SK-N-SH treated with all-trans-retinoic acid at 6 μM for 48 hours (cell line): ENCODE measurements at regions not wholly inside any gene's neighbourhood (a gene's known extent, or its start where the extent isn't known, plus 50 kb on each side); places are given as distances from the start of the nearest gene placed in this dataset.

ENCODE experiments used
- ATAC-seq: fragments of 200-7000 bp; cut with Tn5 transposase; 3 replicates; pipeline ENCODE4 v1.9.1; 2020; ENCODE audit warnings: mild to moderate bottlenecking, moderate library complexity
- ARNTL ChIP-seq: fragments of 450-650 bp; formaldehyde crosslinking; IDR thresholded peaks from 2 replicates; pipeline ENCODE4 v1.5.0; 2020; ENCODE audit warnings: low read depth, mild to moderate bottlenecking, moderate library complexity, borderline replicate concordance
- BACH2 ChIP-seq: fragments of 250-450 bp; sonication (Bioruptor Pico); IDR thresholded peaks from 2 replicates; pipeline ENCODE4 v1.9.0; 2021; ENCODE audit warnings: mild to moderate bottlenecking, borderline replicate concordance
- CREB5 ChIP-seq: fragments of 250-450 bp; sonication (Bioruptor Pico); IDR thresholded peaks from 2 replicates; pipeline ENCODE4 v1.5.1; 2020; ENCODE audit warnings: low read depth, mild to moderate bottlenecking, moderate library complexity
- CSDC2 ChIP-seq: fragments of 250-450 bp; sonication (Bioruptor Pico); IDR thresholded peaks from 2 replicates; pipeline ENCODE4 v1.5.0; 2020; ENCODE audit warnings: mild to moderate bottlenecking, moderate library complexity
- CSRNP3 ChIP-seq: fragments of 250-450 bp; sonication (Bioruptor Pico); IDR thresholded peaks from 2 replicates; pipeline ENCODE4 v1.5.1; 2021; ENCODE audit warnings: mild to moderate bottlenecking, moderate library complexity
- ESRRG ChIP-seq: fragments of 250-450 bp; sonication (Bioruptor Pico); IDR thresholded peaks from 2 replicates; pipeline ENCODE4 v1.6.1; 2021; ENCODE audit warnings: mild to moderate bottlenecking
- GLIS3 ChIP-seq: fragments of 250-450 bp; sonication (Bioruptor Pico); IDR thresholded peaks from 2 replicates; pipeline ENCODE4 v1.5.0; 2020; ENCODE audit warnings: mild to moderate bottlenecking, moderate library complexity
- ISL1 ChIP-seq: fragments of 250-450 bp; sonication (Bioruptor Pico); IDR thresholded peaks from 2 replicates; pipeline ENCODE4 v2.1.2; 2022; ENCODE audit warnings: mild to moderate bottlenecking, moderate library complexity
- OSR1 ChIP-seq: fragments of 250-450 bp; sonication (Bioruptor Pico); IDR thresholded peaks from 2 replicates; pipeline ENCODE4 v1.8.0; 2022; ENCODE audit warnings: moderate library complexity, mild to moderate bottlenecking, inconsistent platforms
- PATZ1 ChIP-seq: fragments of 250-450 bp; sonication (Bioruptor Pico); IDR thresholded peaks from 2 replicates; pipeline ENCODE4 v1.8.0; 2020; ENCODE audit warnings: mild to moderate bottlenecking, moderate library complexity, borderline replicate concordance
- POU6F1 ChIP-seq: fragments of 250-450 bp; sonication (Bioruptor Pico); IDR thresholded peaks from 2 replicates; pipeline ENCODE4 v1.8.0; 2021; ENCODE audit warnings: low read depth, mild to moderate bottlenecking, moderate library complexity, borderline replicate concordance
- PPARA ChIP-seq: fragments of 250-450 bp; sonication (Bioruptor Pico); IDR thresholded peaks from 2 replicates; pipeline ENCODE4 v1.5.0; 2020; ENCODE audit warnings: mild to moderate bottlenecking, borderline replicate concordance
- RARB ChIP-seq: fragments of 250-450 bp; sonication (Bioruptor Pico); IDR thresholded peaks from 2 replicates; pipeline ENCODE4 v1.8.0; 2021; ENCODE audit warnings: mild to moderate bottlenecking, moderate library complexity
- SNAI2 ChIP-seq: fragments of 250-450 bp; sonication (Bioruptor Pico); IDR thresholded peaks from 2 replicates; pipeline ENCODE4 v1.5.0; 2020; ENCODE audit warnings: mild to moderate bottlenecking, moderate library complexity
- TCF4 ChIP-seq: fragments of 250-450 bp; sonication (Bioruptor Pico); IDR thresholded peaks from 2 replicates; pipeline ENCODE4 v1.8.0; 2021; ENCODE audit warnings: mild to moderate bottlenecking, moderate library complexity, borderline replicate concordance
- TOX ChIP-seq: fragments of 250-450 bp; sonication (Bioruptor Pico); IDR thresholded peaks from 2 replicates; pipeline ENCODE4 v1.8.0; 2021; ENCODE audit warnings: mild to moderate bottlenecking, moderate library complexity, borderline replicate concordance
- ZC3H10 ChIP-seq: fragments of 250-450 bp; sonication (Bioruptor Pico); IDR thresholded peaks from 2 replicates; pipeline ENCODE4 v1.5.1; 2021; ENCODE audit warnings: mild to moderate bottlenecking, moderate library complexity
- ZFP3 ChIP-seq: fragments of 250-450 bp; sonication (Bioruptor Pico); IDR thresholded peaks from 2 replicates; pipeline ENCODE4 v1.5.0; 2020; ENCODE audit warnings: mild to moderate bottlenecking, moderate library complexity
- ZFP30 ChIP-seq: fragments of 450-650 bp; formaldehyde crosslinking; IDR thresholded peaks from 2 replicates; pipeline ENCODE4 v1.5.0; 2022; ENCODE audit warnings: mild to moderate bottlenecking, moderate library complexity
- ZNF565 ChIP-seq: fragments of 450-650 bp; formaldehyde crosslinking; conservative IDR thresholded peaks from 2 replicates; pipeline ENCODE4 v1.5.0; 2020; ENCODE audit warnings: low read depth, mild to moderate bottlenecking, moderate library complexity
- ZNF70 ChIP-seq: fragments of 450-650 bp; formaldehyde crosslinking; IDR thresholded peaks from 2 replicates; pipeline ENCODE4 v1.5.0; 2020; ENCODE audit warnings: mild to moderate bottlenecking, moderate library complexity
- ZNF8 ChIP-seq: fragments of 450-650 bp; formaldehyde crosslinking; IDR thresholded peaks from 2 replicates; pipeline ENCODE4 v1.5.0; 2020; ENCODE audit warnings: mild to moderate bottlenecking, moderate library complexity

GRCh38 chr6:141884850-141885249, 247.9 kb upstream of the GJE1 start:
- TF ChIP-seq GLIS3 (CRISPR knock-in tag) (no peak), ZC3H10 (no peak), RARB (CRISPR knock-in tag) (no peak), CSRNP3 (CRISPR knock-in tag) (no peak), CREB5 (no peak), ZNF70 (CRISPR knock-in tag) (no peak), TCF4 (CRISPR knock-in tag) (no peak), PATZ1 (no peak), BACH2 (CRISPR knock-in tag) (no peak), TOX (CRISPR knock-in tag) (no peak), POU6F1 (no peak), ZFP30 (CRISPR knock-in tag) (no peak), ISL1 (no peak), ZNF565 (CRISPR knock-in tag) (no peak), SNAI2 (CRISPR knock-in tag) (no peak), ESRRG (no peak), ZNF8 (CRISPR knock-in tag) (no peak), OSR1 (CRISPR knock-in tag) (no peak)
- TF ChIP-seq, all 23 proteins: peak for 0
- no peak for ATAC-seq

GRCh38 chr6:141878686-141879085, 254.0 kb upstream of the GJE1 start:
- no peak for ATAC-seq

GRCh38 chr6:141877275-141877983, 255.3 kb upstream of the GJE1 start:
- TF ChIP-seq ZFP30 (CRISPR knock-in tag) (no peak), ARNTL (CRISPR knock-in tag) (no peak), RARB (CRISPR knock-in tag) (no peak), GLIS3 (CRISPR knock-in tag) (no peak), SNAI2 (CRISPR knock-in tag) (no peak), CREB5 (no peak), ZNF8 (CRISPR knock-in tag) (no peak), POU6F1 (no peak), TCF4 (CRISPR knock-in tag) (no peak), ZFP3 (CRISPR knock-in tag) (no peak), OSR1 (CRISPR knock-in tag) (no peak), BACH2 (CRISPR knock-in tag) (no peak), TOX (CRISPR knock-in tag) (no peak), PPARA (CRISPR knock-in tag) (no peak), ZNF565 (CRISPR knock-in tag) (no peak), ZC3H10 (no peak), ISL1 (no peak), ZNF70 (CRISPR knock-in tag) (no peak), ESRRG (no peak), CSDC2 (CRISPR knock-in tag) (no peak)
- ATAC-seq = no peak

More at GRCh38 chr6:141878686-141879085, 254.0 kb upstream of the GJE1 start:
- TF ChIP-seq ZNF8 (CRISPR knock-in tag) (no peak), CREB5 (no peak), OSR1 (CRISPR knock-in tag) (no peak)
